WTC11 (cell line): ENCODE measurements at regions not wholly inside any gene's neighbourhood (a gene's known extent, or its start where the extent isn't known, plus 50 kb on each side); places are given as distances from the start of the nearest gene placed in this dataset.

Experiments
- CREB1 ChIP-seq: sonication (generic); formaldehyde crosslinking; IDR thresholded peaks from 2 replicates; pipeline ENCODE4 v1.8.0; 2023; ENCODE audit warnings: mild to moderate bottlenecking, missing genetic modification reagents
- ELF4 ChIP-seq: sonication (generic); formaldehyde crosslinking; IDR thresholded peaks from 2 replicates; pipeline ENCODE4 v1.8.1; 2022; ENCODE audit warnings: low read depth, mild to moderate bottlenecking, moderate library complexity, missing genetic modification reagents
- EMX1 ChIP-seq: fragments of 250-450 bp; sonication (Bioruptor Pico); IDR thresholded peaks from 2 replicates; pipeline ENCODE4 v1.8.0; 2021; ENCODE audit warnings: mild to moderate bottlenecking
- ETV6 ChIP-seq: sonication (generic); formaldehyde crosslinking; IDR thresholded peaks from 2 replicates; pipeline ENCODE4 v1.8.1; 2022; ENCODE audit warnings: mild to moderate bottlenecking, missing genetic modification reagents
- FOXP1 ChIP-seq: sonication (generic); formaldehyde crosslinking; IDR thresholded peaks from 2 replicates; pipeline ENCODE4 v1.8.0; 2022; ENCODE audit warnings: missing genetic modification reagents, mild to moderate bottlenecking, moderate library complexity, borderline replicate concordance
- JUN ChIP-seq: sonication (generic); formaldehyde crosslinking; IDR thresholded peaks from 2 replicates; pipeline ENCODE4 v1.8.0; 2023; ENCODE audit warnings: mild to moderate bottlenecking, missing genetic modification reagents
- NR2C2 ChIP-seq: sonication (generic); formaldehyde crosslinking; IDR thresholded peaks from 2 replicates; pipeline ENCODE4 v1.8.0; 2022; ENCODE audit warnings: mild to moderate bottlenecking, missing genetic modification reagents
- TCF7 ChIP-seq: sonication (generic); formaldehyde crosslinking; IDR thresholded peaks from 2 replicates; pipeline ENCODE4 v1.8.0; 2022; ENCODE audit warnings: mild to moderate bottlenecking, low read depth, missing genetic modification reagents, moderate library complexity
- TF ChIP-seq, protein P1 (sequence below): fragments of 200-600 bp; IDR thresholded peaks from 2 replicates; pipeline ENCODE4 v1.8.0; 2022; ENCODE audit warnings: antibody characterized with exemption
- TF ChIP-seq, protein P2 (sequence below): sonication (generic); formaldehyde crosslinking; IDR thresholded peaks from 2 replicates; pipeline ENCODE4 v1.8.1; 2022; ENCODE audit warnings: low read depth, mild to moderate bottlenecking, moderate library complexity, missing genetic modification reagents, borderline replicate concordance
- TF ChIP-seq, protein P3 (sequence below): sonication (generic); formaldehyde crosslinking; IDR thresholded peaks from 2 replicates; pipeline ENCODE4 v1.8.1; 2023; ENCODE audit warnings: mild to moderate bottlenecking, missing genetic modification reagents, moderate library complexity
- TF ChIP-seq, protein P4 (sequence below): sonication (generic); formaldehyde crosslinking; conservative IDR thresholded peaks from 2 replicates; pipeline ENCODE4 v1.8.1; 2023; ENCODE audit warnings: mild to moderate bottlenecking, low read depth, missing genetic modification reagents, moderate library complexity
- TF ChIP-seq, protein P5 (sequence below): sonication (generic); formaldehyde crosslinking; IDR thresholded peaks from 2 replicates; pipeline ENCODE4 v1.8.1; 2022; ENCODE audit warnings: mild to moderate bottlenecking, missing genetic modification reagents, moderate library complexity, borderline replicate concordance

DNA sequence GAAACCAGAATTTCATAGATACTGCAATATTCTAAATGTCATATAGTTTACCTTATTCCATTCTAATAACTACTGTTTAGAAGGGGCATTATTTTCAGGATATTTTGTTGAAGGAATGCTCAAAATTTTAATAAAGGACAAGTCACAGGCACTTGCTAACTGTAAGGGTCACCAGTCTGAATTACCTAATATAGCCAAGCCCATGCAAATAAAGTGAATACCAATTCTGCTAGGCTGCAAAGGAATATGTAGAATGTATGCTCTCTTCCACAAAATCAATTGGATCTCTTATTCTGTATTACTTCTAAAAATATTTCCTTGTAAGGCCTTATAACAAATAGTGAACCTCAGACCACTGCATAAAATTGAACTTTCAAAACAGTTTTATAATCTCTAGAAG, 52.3 kb upstream of the FAT4 start:
- TF ChIP-seq, protein P1, sequence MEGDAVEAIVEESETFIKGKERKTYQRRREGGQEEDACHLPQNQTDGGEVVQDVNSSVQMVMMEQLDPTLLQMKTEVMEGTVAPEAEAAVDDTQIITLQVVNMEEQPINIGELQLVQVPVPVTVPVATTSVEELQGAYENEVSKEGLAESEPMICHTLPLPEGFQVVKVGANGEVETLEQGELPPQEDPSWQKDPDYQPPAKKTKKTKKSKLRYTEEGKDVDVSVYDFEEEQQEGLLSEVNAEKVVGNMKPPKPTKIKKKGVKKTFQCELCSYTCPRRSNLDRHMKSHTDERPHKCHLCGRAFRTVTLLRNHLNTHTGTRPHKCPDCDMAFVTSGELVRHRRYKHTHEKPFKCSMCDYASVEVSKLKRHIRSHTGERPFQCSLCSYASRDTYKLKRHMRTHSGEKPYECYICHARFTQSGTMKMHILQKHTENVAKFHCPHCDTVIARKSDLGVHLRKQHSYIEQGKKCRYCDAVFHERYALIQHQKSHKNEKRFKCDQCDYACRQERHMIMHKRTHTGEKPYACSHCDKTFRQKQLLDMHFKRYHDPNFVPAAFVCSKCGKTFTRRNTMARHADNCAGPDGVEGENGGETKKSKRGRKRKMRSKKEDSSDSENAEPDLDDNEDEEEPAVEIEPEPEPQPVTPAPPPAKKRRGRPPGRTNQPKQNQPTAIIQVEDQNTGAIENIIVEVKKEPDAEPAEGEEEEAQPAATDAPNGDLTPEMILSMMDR, result no peak
- TF ChIP-seq TCF7 (CRISPR knock-in tag), result no peak
- no peak for TF ChIP-seq ELF4 (CRISPR knock-in tag)
- TF ChIP-seq ETV6, result no peak
- TF ChIP-seq, protein P2, sequence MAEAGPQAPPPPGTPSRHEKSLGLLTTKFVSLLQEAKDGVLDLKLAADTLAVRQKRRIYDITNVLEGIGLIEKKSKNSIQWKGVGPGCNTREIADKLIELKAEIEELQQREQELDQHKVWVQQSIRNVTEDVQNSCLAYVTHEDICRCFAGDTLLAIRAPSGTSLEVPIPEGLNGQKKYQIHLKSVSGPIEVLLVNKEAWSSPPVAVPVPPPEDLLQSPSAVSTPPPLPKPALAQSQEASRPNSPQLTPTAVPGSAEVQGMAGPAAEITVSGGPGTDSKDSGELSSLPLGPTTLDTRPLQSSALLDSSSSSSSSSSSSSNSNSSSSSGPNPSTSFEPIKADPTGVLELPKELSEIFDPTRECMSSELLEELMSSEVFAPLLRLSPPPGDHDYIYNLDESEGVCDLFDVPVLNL (CRISPR knock-in tag), result no peak
- TF ChIP-seq JUN, result no peak
- no peak for TF ChIP-seq CREB1 (CRISPR knock-in tag)
- TF ChIP-seq FOXP1, result no peak
- TF ChIP-seq NR2C2 (CRISPR knock-in tag), result no peak
- TF ChIP-seq, protein P3, sequence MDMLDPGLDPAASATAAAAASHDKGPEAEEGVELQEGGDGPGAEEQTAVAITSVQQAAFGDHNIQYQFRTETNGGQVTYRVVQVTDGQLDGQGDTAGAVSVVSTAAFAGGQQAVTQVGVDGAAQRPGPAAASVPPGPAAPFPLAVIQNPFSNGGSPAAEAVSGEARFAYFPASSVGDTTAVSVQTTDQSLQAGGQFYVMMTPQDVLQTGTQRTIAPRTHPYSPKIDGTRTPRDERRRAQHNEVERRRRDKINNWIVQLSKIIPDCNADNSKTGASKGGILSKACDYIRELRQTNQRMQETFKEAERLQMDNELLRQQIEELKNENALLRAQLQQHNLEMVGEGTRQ (CRISPR knock-in tag), result no peak
- TF ChIP-seq, protein P4, sequence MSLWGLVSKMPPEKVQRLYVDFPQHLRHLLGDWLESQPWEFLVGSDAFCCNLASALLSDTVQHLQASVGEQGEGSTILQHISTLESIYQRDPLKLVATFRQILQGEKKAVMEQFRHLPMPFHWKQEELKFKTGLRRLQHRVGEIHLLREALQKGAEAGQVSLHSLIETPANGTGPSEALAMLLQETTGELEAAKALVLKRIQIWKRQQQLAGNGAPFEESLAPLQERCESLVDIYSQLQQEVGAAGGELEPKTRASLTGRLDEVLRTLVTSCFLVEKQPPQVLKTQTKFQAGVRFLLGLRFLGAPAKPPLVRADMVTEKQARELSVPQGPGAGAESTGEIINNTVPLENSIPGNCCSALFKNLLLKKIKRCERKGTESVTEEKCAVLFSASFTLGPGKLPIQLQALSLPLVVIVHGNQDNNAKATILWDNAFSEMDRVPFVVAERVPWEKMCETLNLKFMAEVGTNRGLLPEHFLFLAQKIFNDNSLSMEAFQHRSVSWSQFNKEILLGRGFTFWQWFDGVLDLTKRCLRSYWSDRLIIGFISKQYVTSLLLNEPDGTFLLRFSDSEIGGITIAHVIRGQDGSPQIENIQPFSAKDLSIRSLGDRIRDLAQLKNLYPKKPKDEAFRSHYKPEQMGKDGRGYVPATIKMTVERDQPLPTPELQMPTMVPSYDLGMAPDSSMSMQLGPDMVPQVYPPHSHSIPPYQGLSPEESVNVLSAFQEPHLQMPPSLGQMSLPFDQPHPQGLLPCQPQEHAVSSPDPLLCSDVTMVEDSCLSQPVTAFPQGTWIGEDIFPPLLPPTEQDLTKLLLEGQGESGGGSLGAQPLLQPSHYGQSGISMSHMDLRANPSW (CRISPR knock-in tag), result no peak
- no peak for TF ChIP-seq EMX1
- TF ChIP-seq, protein P5, sequence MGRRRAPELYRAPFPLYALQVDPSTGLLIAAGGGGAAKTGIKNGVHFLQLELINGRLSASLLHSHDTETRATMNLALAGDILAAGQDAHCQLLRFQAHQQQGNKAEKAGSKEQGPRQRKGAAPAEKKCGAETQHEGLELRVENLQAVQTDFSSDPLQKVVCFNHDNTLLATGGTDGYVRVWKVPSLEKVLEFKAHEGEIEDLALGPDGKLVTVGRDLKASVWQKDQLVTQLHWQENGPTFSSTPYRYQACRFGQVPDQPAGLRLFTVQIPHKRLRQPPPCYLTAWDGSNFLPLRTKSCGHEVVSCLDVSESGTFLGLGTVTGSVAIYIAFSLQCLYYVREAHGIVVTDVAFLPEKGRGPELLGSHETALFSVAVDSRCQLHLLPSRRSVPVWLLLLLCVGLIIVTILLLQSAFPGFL (CRISPR knock-in tag), result no peak
